ENCODE measurements at regions not wholly inside any gene's neighbourhood (a gene's known extent, or its start where the extent isn't known, plus 50 kb on each side); places are given as distances from the start of the nearest gene placed in this dataset.

GRCh38 chr21:38675182-38675824 lies 130.4 kb upstream of the ETS2 start:
- no peak for ATAC-seq
- no peak for DNase-seq (ENCODE audit: low spot score)
- intact Hi-C loops (cut with DNase I) = no loop called here

- intact Hi-C loops (cut with DNase I) = no loop called here
- ATAC-seq (no peak), DNase-seq (ENCODE audit: low spot score) (no peak)
Measured at GRCh38 chr21:38678827-38679226, 126.9 kb upstream of the ETS2 start.

- ATAC-seq (no peak), DNase-seq (ENCODE audit: low spot score) (no peak)
- intact Hi-C loops (cut with DNase I) = no loop called here
Measured at GRCh38 chr21:38679534-38679933, 126.2 kb upstream of the ETS2 start.

- ATAC-seq (no peak), DNase-seq (ENCODE audit: low spot score) (no peak)
- intact Hi-C loops (cut with DNase I) = no loop called here
Measured at GRCh38 chr21:38680401-38680800, 125.3 kb upstream of the ETS2 start.

- intact Hi-C loops (cut with DNase I) = no loop called here
- DNase-seq (ENCODE audit: low spot score) (no peak), ATAC-seq (no peak)
Measured at GRCh38 chr21:38683222-38683621, 122.5 kb upstream of the ETS2 start.

- DNase-seq (ENCODE audit: low spot score) = no peak
- no peak for ATAC-seq
- intact Hi-C loops (cut with DNase I) = no loop called here
Measured at GRCh38 chr21:38688068-38688467, 117.7 kb upstream of the ETS2 start.

GRCh38 chr21:38691631-38692030 lies 114.1 kb upstream of the ETS2 start:
- no peak for DNase-seq (ENCODE audit: low spot score)
- intact Hi-C loops (cut with DNase I) = no loop called here
- no peak for ATAC-seq

GRCh38 chr21:38696579-38696978 lies 109.2 kb upstream of the ETS2 start:
- DNase-seq (ENCODE audit: low spot score) (no peak), ATAC-seq (no peak)
- intact Hi-C loops (cut with DNase I) = no loop called here

GRCh38 chr21:38699048-38699447 lies 106.7 kb upstream of the ETS2 start:
- DNase-seq (ENCODE audit: low spot score) (no peak), ATAC-seq (no peak)
- intact Hi-C loops (cut with DNase I) = no loop called here

- intact Hi-C loops (cut with DNase I) = no loop called here
- DNase-seq (ENCODE audit: low spot score) (no peak), ATAC-seq (no peak)
Measured at GRCh38 chr21:38702196-38702595, 103.5 kb upstream of the ETS2 start.

GRCh38 chr21:38709876-38710275 lies 95.9 kb upstream of the ETS2 start:
- ATAC-seq = no peak
- intact Hi-C loops (cut with DNase I) = no loop called here
- no peak for DNase-seq (ENCODE audit: low spot score)

GRCh38 chr21:38712071-38712470 lies 93.7 kb upstream of the ETS2 start:
- intact Hi-C loops (cut with DNase I) = no loop called here
- ATAC-seq (no peak), DNase-seq (ENCODE audit: low spot score) (no peak)

GRCh38 chr21:38712664-38713063 lies 93.1 kb upstream of the ETS2 start:
- no peak for DNase-seq (ENCODE audit: low spot score)
- intact Hi-C loops (cut with DNase I) = no loop called here
- ATAC-seq = no peak

- DNase-seq (ENCODE audit: low spot score) (no peak), ATAC-seq (no peak)
- intact Hi-C loops (cut with DNase I) = no loop called here
Measured at GRCh38 chr21:38714039-38714817, 91.5 kb upstream of the ETS2 start.

GRCh38 chr21:38714999-38715398 lies 90.7 kb upstream of the ETS2 start:
- intact Hi-C loops (cut with DNase I) = no loop called here
- no peak for ATAC-seq
- no peak for DNase-seq (ENCODE audit: low spot score)

GRCh38 chr21:38716088-38716487 lies 89.6 kb upstream of the ETS2 start:
- intact Hi-C loops (cut with DNase I) = no loop called here
- no peak for DNase-seq (ENCODE audit: low spot score)
- ATAC-seq = no peak

GRCh38 chr21:38716942-38717341 lies 88.8 kb upstream of the ETS2 start:
- ATAC-seq (no peak), DNase-seq (ENCODE audit: low spot score) (no peak)
- intact Hi-C loops (cut with DNase I) = no loop called here

GRCh38 chr21:38718481-38718880 lies 87.2 kb upstream of the ETS2 start:
- ATAC-seq (no peak), DNase-seq (ENCODE audit: low spot score) (no peak)
- intact Hi-C loops (cut with DNase I) = no loop called here

- ATAC-seq = no peak
- intact Hi-C loops (cut with DNase I) = no loop called here
- DNase-seq (ENCODE audit: low spot score) = no peak
Measured at GRCh38 chr21:38720074-38720473, 85.7 kb upstream of the ETS2 start.

- no peak for ATAC-seq
- DNase-seq (ENCODE audit: low spot score) = no peak
- intact Hi-C loops (cut with DNase I) = no loop called here
Measured at GRCh38 chr21:38721055-38721454, 84.7 kb upstream of the ETS2 start.

GRCh38 chr21:38721958-38722357 lies 83.8 kb upstream of the ETS2 start:
- DNase-seq (ENCODE audit: low spot score) (no peak), ATAC-seq (no peak)
- intact Hi-C loops (cut with DNase I) = no loop called here

Measured in sciatic nerve (tissue), 2 donors.